ENCODE measurements at regions not wholly inside any gene's neighbourhood (a gene's known extent, or its start where the extent isn't known, plus 50 kb on each side); places are given as distances from the start of the nearest gene placed in this dataset.

DNA sequence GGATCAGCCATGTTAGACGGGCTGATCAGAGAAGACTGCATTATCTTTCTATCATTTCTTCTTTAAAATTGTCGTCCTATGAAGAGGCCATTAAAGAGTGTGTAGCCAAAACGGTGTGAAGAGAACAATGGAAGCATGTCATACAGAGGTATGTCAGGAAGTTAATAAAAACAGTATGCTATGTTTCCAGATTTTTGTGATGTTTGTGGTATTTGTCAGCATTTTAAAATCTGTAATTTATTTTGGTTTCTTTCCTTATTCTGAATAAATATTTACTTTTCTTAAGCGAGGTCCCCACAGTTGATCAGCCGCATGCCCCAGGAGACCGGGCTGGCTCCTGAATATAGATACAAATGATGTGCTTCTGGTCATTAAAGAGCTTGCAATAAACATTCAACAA lies 142.9 kb upstream of the SERP2 start:
- Histone ChIP-seq H3K4me1 (ENCODE audit: control insufficient read depth, insufficient read depth, low read length) (no peaks in the 10 kb centered on the region), H3K27ac (ENCODE audit: low read depth, low read length) (no peak overlapping the region), H3K4me3 (ENCODE audit: low read length) (no peak overlapping the region), H3K27me3 (ENCODE audit: control insufficient read depth, insufficient read depth, low read length, poor library complexity, severe bottlenecking) (peaks cover 32% of the 10 kb centered on the region), H3K9ac (ENCODE audit: extremely low read depth, low read length, poor library complexity, severe bottlenecking) (no peak overlapping the region), H3K9me3 (ENCODE audit: control insufficient read depth, low read length) (no peaks in the 10 kb centered on the region), H3K36me3 (ENCODE audit: control insufficient read depth, insufficient read depth, low read length) (no peaks in the 10 kb centered on the region)
- TF ChIP-seq, protein P1, sequence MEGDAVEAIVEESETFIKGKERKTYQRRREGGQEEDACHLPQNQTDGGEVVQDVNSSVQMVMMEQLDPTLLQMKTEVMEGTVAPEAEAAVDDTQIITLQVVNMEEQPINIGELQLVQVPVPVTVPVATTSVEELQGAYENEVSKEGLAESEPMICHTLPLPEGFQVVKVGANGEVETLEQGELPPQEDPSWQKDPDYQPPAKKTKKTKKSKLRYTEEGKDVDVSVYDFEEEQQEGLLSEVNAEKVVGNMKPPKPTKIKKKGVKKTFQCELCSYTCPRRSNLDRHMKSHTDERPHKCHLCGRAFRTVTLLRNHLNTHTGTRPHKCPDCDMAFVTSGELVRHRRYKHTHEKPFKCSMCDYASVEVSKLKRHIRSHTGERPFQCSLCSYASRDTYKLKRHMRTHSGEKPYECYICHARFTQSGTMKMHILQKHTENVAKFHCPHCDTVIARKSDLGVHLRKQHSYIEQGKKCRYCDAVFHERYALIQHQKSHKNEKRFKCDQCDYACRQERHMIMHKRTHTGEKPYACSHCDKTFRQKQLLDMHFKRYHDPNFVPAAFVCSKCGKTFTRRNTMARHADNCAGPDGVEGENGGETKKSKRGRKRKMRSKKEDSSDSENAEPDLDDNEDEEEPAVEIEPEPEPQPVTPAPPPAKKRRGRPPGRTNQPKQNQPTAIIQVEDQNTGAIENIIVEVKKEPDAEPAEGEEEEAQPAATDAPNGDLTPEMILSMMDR (conservative IDR thresholded peaks at IDR 0.05), result no peak
- H3K4me3 Mint-ChIP-seq, result no peak overlapping the region
- DNase-seq, result no peak
- no peaks in the 10 kb centered on the region for H3K9me3 Mint-ChIP-seq
- no peaks in the 10 kb centered on the region for H3K36me3 Mint-ChIP-seq (ENCODE audit: low read depth)
- no peak overlapping the region for H3K27ac Mint-ChIP-seq
- peaks cover 23% of the 10 kb centered on the region for H3K27me3 Mint-ChIP-seq (ENCODE audit: insufficient read depth)
- H3K4me1 Mint-ChIP-seq, result peaks cover 10% of the 10 kb centered on the region
- 96 to 98% methylated on average over 3 to 5 of the region's 6 CpGs for WGBS, 2 experiments (ENCODE audit: insufficient coverage in 1 of 2, insufficient read length in 1 of 2)

DNA sequence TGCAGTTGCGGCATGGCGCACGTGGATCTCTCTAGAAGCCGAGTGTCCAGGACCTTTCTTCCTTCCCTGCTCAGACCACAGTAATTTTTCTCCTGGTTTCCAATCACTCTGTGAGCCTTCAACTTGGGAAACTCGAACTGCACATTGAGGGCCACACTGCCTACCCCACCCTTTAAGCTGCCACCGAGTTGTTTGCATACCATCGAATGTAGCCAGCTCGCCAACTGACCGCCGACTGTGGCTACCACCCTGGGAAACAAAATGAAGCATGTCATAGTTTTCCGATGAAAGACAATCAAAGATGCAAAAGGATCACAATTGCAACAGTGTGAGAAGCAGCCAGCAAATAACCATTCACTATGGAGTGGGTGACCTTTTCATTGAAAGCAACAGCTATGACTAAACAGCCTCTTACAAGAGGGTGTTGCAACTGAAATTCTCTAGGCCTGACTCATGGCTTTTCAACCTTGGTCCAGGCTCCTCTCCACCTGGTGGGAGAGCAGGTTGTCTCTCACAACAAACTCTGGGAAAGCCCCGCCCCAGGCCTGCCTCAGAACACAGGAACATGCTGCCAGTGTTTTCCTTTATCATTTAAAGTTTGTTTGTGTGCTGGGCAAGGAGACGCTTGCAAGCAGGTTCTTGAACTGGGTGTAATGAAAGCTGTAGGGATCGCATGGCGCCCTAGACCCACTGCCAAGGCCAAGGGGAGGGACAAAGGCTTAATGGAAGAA lies 141.7 kb upstream of the SERP2 start:
- H3K27ac ChIP-seq (ENCODE audit: low read depth, low read length), result no peak overlapping the region
- H3K27me3 ChIP-seq (ENCODE audit: control insufficient read depth, insufficient read depth, low read length, poor library complexity, severe bottlenecking), result peaks cover 35% of the 10 kb centered on the region
- no peak overlapping the region for H3K4me3 ChIP-seq (ENCODE audit: low read length)
- H3K9ac ChIP-seq (ENCODE audit: extremely low read depth, low read length, poor library complexity, severe bottlenecking), result no peak overlapping the region
- Mint-ChIP-seq H3K9me3 (no peaks in the 10 kb centered on the region), H3K27me3 (ENCODE audit: insufficient read depth) (peaks cover 35% of the 10 kb centered on the region), H3K4me1 (peaks cover 10% of the 10 kb centered on the region), H3K4me3 (no peak overlapping the region), H3K27ac (peak overlapping the region; percentile 92), H3K36me3 (ENCODE audit: low read depth) (no peaks in the 10 kb centered on the region)
- no peaks in the 10 kb centered on the region for H3K36me3 ChIP-seq (ENCODE audit: control insufficient read depth, insufficient read depth, low read length)
- TF ChIP-seq, protein P1 (conservative IDR thresholded peaks at IDR 0.05), result peak; percentile 42
- 75 to 84% methylated on average over 11 to 15 of the region's 15 CpGs for WGBS, 2 experiments (ENCODE audit: insufficient coverage in 1 of 2, insufficient read length in 1 of 2)
- DNase-seq, result peak; percentile 95
- H3K9me3 ChIP-seq (ENCODE audit: control insufficient read depth, low read length), result no peaks in the 10 kb centered on the region
- no peaks in the 10 kb centered on the region for H3K4me1 ChIP-seq (ENCODE audit: control insufficient read depth, insufficient read depth, low read length)

DNA sequence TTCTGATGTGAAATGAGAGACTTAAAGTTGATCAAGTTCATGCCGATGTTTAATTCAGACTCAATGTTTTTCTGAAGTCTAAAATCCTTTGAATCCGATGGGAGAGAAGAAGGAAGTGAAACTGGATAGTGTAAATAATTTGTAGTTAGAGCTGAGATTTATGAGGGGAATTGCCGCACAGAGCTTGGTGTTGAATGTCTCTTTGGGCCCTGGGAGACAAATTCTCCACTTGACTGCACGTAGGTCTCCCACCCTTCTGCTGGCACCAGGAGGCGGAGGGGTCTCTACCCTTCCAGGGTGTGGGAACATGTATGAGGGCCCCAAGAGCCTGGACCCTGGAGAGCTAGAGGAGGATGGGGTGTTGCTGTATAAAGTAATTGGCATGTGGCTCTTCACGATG lies 140.8 kb upstream of the SERP2 start:
- Histone ChIP-seq H3K4me1 (ENCODE audit: control insufficient read depth, insufficient read depth, low read length) (no peaks in the 10 kb centered on the region), H3K9me3 (ENCODE audit: control insufficient read depth, low read length) (no peaks in the 10 kb centered on the region), H3K4me3 (ENCODE audit: low read length) (no peak overlapping the region), H3K27me3 (ENCODE audit: control insufficient read depth, insufficient read depth, low read length, poor library complexity, severe bottlenecking) (peaks cover 43% of the 10 kb centered on the region), H3K27ac (ENCODE audit: low read depth, low read length) (no peak overlapping the region), H3K36me3 (ENCODE audit: control insufficient read depth, insufficient read depth, low read length) (no peaks in the 10 kb centered on the region), H3K9ac (ENCODE audit: extremely low read depth, low read length, poor library complexity, severe bottlenecking) (no peak overlapping the region)
- Mint-ChIP-seq H3K36me3 (ENCODE audit: low read depth) (no peaks in the 10 kb centered on the region), H3K9me3 (no peaks in the 10 kb centered on the region), H3K27me3 (ENCODE audit: insufficient read depth) (peaks cover 43% of the 10 kb centered on the region), H3K4me3 (no peak overlapping the region), H3K4me1 (peaks cover 12% of the 10 kb centered on the region), H3K27ac (no peak overlapping the region)
- TF ChIP-seq, protein P1 (conservative IDR thresholded peaks at IDR 0.05), result no peak
- no peak for DNase-seq
- WGBS, 2 experiments (ENCODE audit: insufficient coverage in 1 of 2, insufficient read length in 1 of 2), result 91 to 92% methylated on average over 3 to 6 of the region's 6 CpGs

Measured in endodermal cell (in vitro differentiated cells).